ENCODE measurements at regions not wholly inside any gene's neighbourhood (a gene's known extent, or its start where the extent isn't known, plus 50 kb on each side); places are given as distances from the start of the nearest gene placed in this dataset.

- no peak overlapping the region for H3K4me3 ChIP-seq (replicated peaks; ENCODE audit: low read depth, low read length)
- no peaks in the 10 kb centered on the region for H3K36me3 ChIP-seq (ENCODE audit: control insufficient read depth, insufficient read depth, low read length)
- H3K27me3 ChIP-seq (replicated peaks; ENCODE audit: control insufficient read depth, insufficient read depth, low read length) = no peaks in the 10 kb centered on the region
- DNase-seq (ENCODE audit: extremely low read depth, insufficient read length) = no peak
- TF ChIP-seq, protein P1, sequence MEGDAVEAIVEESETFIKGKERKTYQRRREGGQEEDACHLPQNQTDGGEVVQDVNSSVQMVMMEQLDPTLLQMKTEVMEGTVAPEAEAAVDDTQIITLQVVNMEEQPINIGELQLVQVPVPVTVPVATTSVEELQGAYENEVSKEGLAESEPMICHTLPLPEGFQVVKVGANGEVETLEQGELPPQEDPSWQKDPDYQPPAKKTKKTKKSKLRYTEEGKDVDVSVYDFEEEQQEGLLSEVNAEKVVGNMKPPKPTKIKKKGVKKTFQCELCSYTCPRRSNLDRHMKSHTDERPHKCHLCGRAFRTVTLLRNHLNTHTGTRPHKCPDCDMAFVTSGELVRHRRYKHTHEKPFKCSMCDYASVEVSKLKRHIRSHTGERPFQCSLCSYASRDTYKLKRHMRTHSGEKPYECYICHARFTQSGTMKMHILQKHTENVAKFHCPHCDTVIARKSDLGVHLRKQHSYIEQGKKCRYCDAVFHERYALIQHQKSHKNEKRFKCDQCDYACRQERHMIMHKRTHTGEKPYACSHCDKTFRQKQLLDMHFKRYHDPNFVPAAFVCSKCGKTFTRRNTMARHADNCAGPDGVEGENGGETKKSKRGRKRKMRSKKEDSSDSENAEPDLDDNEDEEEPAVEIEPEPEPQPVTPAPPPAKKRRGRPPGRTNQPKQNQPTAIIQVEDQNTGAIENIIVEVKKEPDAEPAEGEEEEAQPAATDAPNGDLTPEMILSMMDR (IDR thresholded peaks at IDR 0.05; ENCODE audit: insufficient read depth, low read length, poor library complexity, severe bottlenecking) = no peak
Measured at GRCh38 chr5:51644976-51645375, 261.7 kb downstream of the ISL1 start.

GRCh38 chr5:51646482-51646881 lies 263.2 kb downstream of the ISL1 start:
- Histone ChIP-seq H3K27me3 (replicated peaks; ENCODE audit: control insufficient read depth, insufficient read depth, low read length) (no peaks in the 10 kb centered on the region), H3K4me3 (replicated peaks; ENCODE audit: low read depth, low read length) (no peak overlapping the region), H3K36me3 (ENCODE audit: control insufficient read depth, insufficient read depth, low read length) (no peaks in the 10 kb centered on the region)
- DNase-seq (ENCODE audit: extremely low read depth, insufficient read length) = no peak
- TF ChIP-seq, protein P1 (IDR thresholded peaks at IDR 0.05; ENCODE audit: insufficient read depth, low read length, poor library complexity, severe bottlenecking) = no peak

- Histone ChIP-seq H3K27me3 (replicated peaks; ENCODE audit: control insufficient read depth, insufficient read depth, low read length) (no peaks in the 10 kb centered on the region), H3K36me3 (ENCODE audit: control insufficient read depth, insufficient read depth, low read length) (no peaks in the 10 kb centered on the region), H3K4me3 (replicated peaks; ENCODE audit: low read depth, low read length) (no peak overlapping the region)
- TF ChIP-seq, protein P1 (IDR thresholded peaks at IDR 0.05; ENCODE audit: insufficient read depth, low read length, poor library complexity, severe bottlenecking) = no peak
- DNase-seq (ENCODE audit: extremely low read depth, insufficient read length) = no peak
Measured at GRCh38 chr5:51650824-51651223, 267.6 kb downstream of the ISL1 start.

DNA sequence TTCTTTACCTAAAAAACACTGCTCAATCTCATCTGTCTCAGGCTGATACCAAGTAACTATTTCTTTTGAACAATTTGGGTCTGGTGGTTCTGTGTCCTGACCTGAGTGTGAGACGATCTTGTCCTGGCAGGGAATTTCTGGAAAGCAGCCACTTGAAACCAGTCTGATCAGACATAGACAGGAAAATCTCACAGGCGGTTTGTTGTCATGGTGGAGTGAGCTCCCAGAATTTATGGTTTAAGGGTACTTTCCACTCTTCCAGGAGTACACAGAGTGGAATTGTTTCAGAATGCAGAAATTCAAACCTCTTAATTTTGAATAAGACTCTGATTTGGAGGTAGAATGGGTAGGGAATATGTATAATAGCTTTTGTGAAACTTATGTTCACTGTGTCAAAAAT lies 268.2 kb downstream of the ISL1 start:
- no peaks in the 10 kb centered on the region for H3K36me3 ChIP-seq (ENCODE audit: control insufficient read depth, insufficient read depth, low read length)
- DNase-seq (ENCODE audit: extremely low read depth, insufficient read length) = no peak
- TF ChIP-seq, protein P1 (IDR thresholded peaks at IDR 0.05; ENCODE audit: insufficient read depth, low read length, poor library complexity, severe bottlenecking) = no peak
- H3K27me3 ChIP-seq (replicated peaks; ENCODE audit: control insufficient read depth, insufficient read depth, low read length) = no peaks in the 10 kb centered on the region
- no peak overlapping the region for H3K4me3 ChIP-seq (replicated peaks; ENCODE audit: low read depth, low read length)

GRCh38 chr5:51651889-51652288 lies 268.6 kb downstream of the ISL1 start:
- H3K36me3 ChIP-seq (ENCODE audit: control insufficient read depth, insufficient read depth, low read length) = no peaks in the 10 kb centered on the region
- no peaks in the 10 kb centered on the region for H3K27me3 ChIP-seq (replicated peaks; ENCODE audit: control insufficient read depth, insufficient read depth, low read length)
- DNase-seq (ENCODE audit: extremely low read depth, insufficient read length) = no peak
- TF ChIP-seq, protein P1 (IDR thresholded peaks at IDR 0.05; ENCODE audit: insufficient read depth, low read length, poor library complexity, severe bottlenecking) = no peak
- H3K4me3 ChIP-seq (replicated peaks; ENCODE audit: low read depth, low read length) = no peak overlapping the region

DNA sequence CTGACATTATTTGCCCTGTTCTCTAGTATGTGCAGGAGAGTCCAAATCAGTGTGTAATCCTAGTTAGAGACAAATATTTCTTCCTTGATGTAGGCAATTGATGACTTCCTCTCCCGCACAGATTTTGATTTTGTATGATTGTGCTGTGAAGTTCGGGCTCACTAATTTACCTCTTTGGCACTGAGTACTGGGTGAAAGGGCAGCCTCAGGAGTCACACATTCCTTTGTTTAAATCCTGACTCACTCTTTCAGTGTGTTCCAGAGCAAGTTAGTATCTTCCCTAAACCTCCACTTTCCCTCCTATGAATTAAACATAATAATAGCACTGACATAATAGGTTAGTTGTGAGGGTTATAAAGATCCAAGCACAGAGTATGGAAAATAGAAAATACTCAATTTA lies 269.7 kb downstream of the ISL1 start:
- no peak overlapping the region for H3K4me3 ChIP-seq (replicated peaks; ENCODE audit: low read depth, low read length)
- TF ChIP-seq, protein P1 (IDR thresholded peaks at IDR 0.05; ENCODE audit: insufficient read depth, low read length, poor library complexity, severe bottlenecking) = no peak
- no peak for DNase-seq (ENCODE audit: extremely low read depth, insufficient read length)
- H3K36me3 ChIP-seq (ENCODE audit: control insufficient read depth, insufficient read depth, low read length) = no peaks in the 10 kb centered on the region
- no peaks in the 10 kb centered on the region for H3K27me3 ChIP-seq (replicated peaks; ENCODE audit: control insufficient read depth, insufficient read depth, low read length)

All from GM06990 (cell line).